OCI-LY1 (cell line): ENCODE measurements at regions not wholly inside any gene's neighbourhood (a gene's known extent, or its start where the extent isn't known, plus 50 kb on each side); places are given as distances from the start of the nearest gene placed in this dataset.

Experiments
- H2AFZ ChIP-seq: fragments of 200-600 bp; sonication (generic), shearing (Covaris generic); 2 replicates; pipeline ENCODE4 v1.6.0; 2014; ENCODE audit warnings: antibody characterized with exemption, mild to moderate bottlenecking, low read length
- H3F3A ChIP-seq: fragments of 200-600 bp; sonication (generic), shearing (Covaris generic); 2 replicates; pipeline ENCODE4 v1.6.0; 2014; ENCODE audit warnings: mild to moderate bottlenecking, antibody characterized with exemption, low read length, moderate library complexity; ENCODE audit not compliant: insufficient read depth
- H3K27ac ChIP-seq: fragments of 200-600 bp; sonication (generic); 2 replicates; pipeline ENCODE4 v1.5.1; 2014; ENCODE audit warnings: low read length, mixed run types, mild to moderate bottlenecking, low read depth; ENCODE audit not compliant: poor library complexity, severe bottlenecking
- H3K27me3 ChIP-seq: fragments of 200-600 bp; sonication (generic); 2 replicates; pipeline ENCODE4 v1.6.0; 2014; ENCODE audit warnings: antibody characterized with exemption, mild to moderate bottlenecking, low read length, moderate library complexity; ENCODE audit not compliant: insufficient read depth
- H3K36me3 ChIP-seq: fragments of 200-600 bp; sonication (generic); 2 replicates; pipeline ENCODE4 v1.6.1; 2014; ENCODE audit warnings: mild to moderate bottlenecking, antibody characterized with exemption, low read length, moderate library complexity, mixed read lengths; ENCODE audit not compliant: insufficient read depth
- H3K4me1 ChIP-seq: fragments of 200-600 bp; sonication (generic); 2 replicates; pipeline ENCODE4 v1.5.1; 2014; ENCODE audit warnings: mild to moderate bottlenecking, low read length, moderate library complexity; ENCODE audit not compliant: insufficient read depth, severe bottlenecking
- H3K4me2 ChIP-seq: fragments of 200-600 bp; sonication (generic), shearing (Covaris generic); 2 replicates; pipeline ENCODE4 v1.6.1; 2014; ENCODE audit warnings: low read length
- H3K4me3 ChIP-seq: fragments of 200-600 bp; sonication (generic); 2 replicates; pipeline ENCODE4 v1.5.1; 2014; ENCODE audit warnings: low read length, low read depth, mild to moderate bottlenecking, mixed read lengths; ENCODE audit not compliant: poor library complexity, severe bottlenecking
- H3K79me2 ChIP-seq: fragments of 200-600 bp; shearing (Covaris generic); 2 replicates; pipeline ENCODE4 v1.6.1; 2016; ENCODE audit warnings: mixed run types, low read length, mixed read lengths; ENCODE audit not compliant: insufficient read depth
- H3K9ac ChIP-seq: fragments of 200-600 bp; sonication (generic), shearing (Covaris generic); 2 replicates; pipeline ENCODE4 v1.6.1; 2014; ENCODE audit warnings: mild to moderate bottlenecking, low read length, mixed read lengths
- H3K9me2 ChIP-seq: fragments of 200-600 bp; sonication (generic), shearing (Covaris generic); 2 replicates; pipeline ENCODE4 v1.6.1; 2014; ENCODE audit warnings: low read depth, mild to moderate bottlenecking, low read length, mixed read lengths
- H3K9me3 ChIP-seq: fragments of 200-600 bp; shearing (Covaris generic); 2 replicates; pipeline ENCODE4 v1.6.1; 2014; ENCODE audit warnings: low read length, mixed read lengths
- H4K20me1 ChIP-seq: fragments of 200-600 bp; sonication (generic), shearing (Covaris generic); 2 replicates; pipeline ENCODE4 v1.6.0; 2016; ENCODE audit warnings: mild to moderate bottlenecking, low read length; ENCODE audit not compliant: insufficient read depth
- EZH2 ChIP-seq: fragments of 200-600 bp; sonication (generic), shearing (Covaris generic); IDR thresholded peaks from 2 replicates; pipeline ENCODE4 v1.8.0; 2017; ENCODE audit warnings: borderline replicate concordance, mixed run types, mild to moderate bottlenecking, antibody characterized with exemption, low read length, moderate library complexity, mixed read lengths
- TF ChIP-seq, protein P1 (sequence below): fragments of 200-600 bp; sonication (generic), shearing (Covaris generic); IDR thresholded peaks from 2 replicates; pipeline ENCODE4 v1.5.1; 2017; ENCODE audit warnings: mild to moderate bottlenecking, antibody characterized with exemption, low read length, moderate library complexity, mixed read lengths

DNA sequence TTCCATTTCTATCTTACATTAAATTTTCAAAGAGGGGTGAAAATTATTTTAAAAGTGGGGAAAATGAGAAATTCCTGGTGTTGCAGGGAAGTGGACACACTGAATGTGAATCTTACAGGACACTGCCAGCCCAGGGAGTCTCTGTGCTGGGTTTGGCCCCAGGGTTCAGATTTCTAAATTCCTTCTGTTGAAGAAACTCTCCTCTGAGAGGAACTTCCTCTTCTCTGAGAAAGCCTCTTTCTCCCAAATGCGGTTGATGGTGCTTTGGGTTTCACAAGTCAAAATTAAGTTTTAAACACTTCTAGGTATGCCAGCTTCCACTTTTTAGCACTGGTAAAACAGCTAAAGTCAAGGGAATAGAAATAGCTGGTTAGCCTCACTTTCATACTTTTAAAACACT lies 317.9 kb upstream of the ITGA1 start:
- Histone ChIP-seq H3K79me2 (no peaks in the 10 kb centered on the region), H2AFZ (no peak overlapping the region), H3K9me2 (no peaks in the 10 kb centered on the region), H3K27ac (no peak overlapping the region), H3K9ac (no peak overlapping the region), H3K4me3 (no peak overlapping the region), H3K4me2 (no peak overlapping the region), H3F3A (no peaks in the 10 kb centered on the region), H3K27me3 (no peaks in the 10 kb centered on the region), H3K4me1 (no peaks in the 10 kb centered on the region), H3K36me3 (no peaks in the 10 kb centered on the region), H3K9me3 (no peaks in the 10 kb centered on the region), H4K20me1 (no peaks in the 10 kb centered on the region)
- TF ChIP-seq, protein P1, sequence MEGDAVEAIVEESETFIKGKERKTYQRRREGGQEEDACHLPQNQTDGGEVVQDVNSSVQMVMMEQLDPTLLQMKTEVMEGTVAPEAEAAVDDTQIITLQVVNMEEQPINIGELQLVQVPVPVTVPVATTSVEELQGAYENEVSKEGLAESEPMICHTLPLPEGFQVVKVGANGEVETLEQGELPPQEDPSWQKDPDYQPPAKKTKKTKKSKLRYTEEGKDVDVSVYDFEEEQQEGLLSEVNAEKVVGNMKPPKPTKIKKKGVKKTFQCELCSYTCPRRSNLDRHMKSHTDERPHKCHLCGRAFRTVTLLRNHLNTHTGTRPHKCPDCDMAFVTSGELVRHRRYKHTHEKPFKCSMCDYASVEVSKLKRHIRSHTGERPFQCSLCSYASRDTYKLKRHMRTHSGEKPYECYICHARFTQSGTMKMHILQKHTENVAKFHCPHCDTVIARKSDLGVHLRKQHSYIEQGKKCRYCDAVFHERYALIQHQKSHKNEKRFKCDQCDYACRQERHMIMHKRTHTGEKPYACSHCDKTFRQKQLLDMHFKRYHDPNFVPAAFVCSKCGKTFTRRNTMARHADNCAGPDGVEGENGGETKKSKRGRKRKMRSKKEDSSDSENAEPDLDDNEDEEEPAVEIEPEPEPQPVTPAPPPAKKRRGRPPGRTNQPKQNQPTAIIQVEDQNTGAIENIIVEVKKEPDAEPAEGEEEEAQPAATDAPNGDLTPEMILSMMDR: no peak
- no peak for TF ChIP-seq EZH2

GRCh38 chr5:52476346-52476745 lies 311.4 kb upstream of the ITGA1 start:
- H3K4me1 ChIP-seq: no peaks in the 10 kb centered on the region
- no peaks in the 10 kb centered on the region for H3K9me2 ChIP-seq
- no peaks in the 10 kb centered on the region for H4K20me1 ChIP-seq
- no peak overlapping the region for H3K4me2 ChIP-seq
- H3K27ac ChIP-seq: no peak overlapping the region
- H2AFZ ChIP-seq: no peak overlapping the region
- no peaks in the 10 kb centered on the region for H3K79me2 ChIP-seq
- H3K9me3 ChIP-seq: no peaks in the 10 kb centered on the region
- H3K4me3 ChIP-seq: no peak overlapping the region
- TF ChIP-seq, protein P1: no peak
- TF ChIP-seq EZH2: no peak
- no peaks in the 10 kb centered on the region for H3K27me3 ChIP-seq
- no peak overlapping the region for H3K9ac ChIP-seq
- no peaks in the 10 kb centered on the region for H3K36me3 ChIP-seq
- no peaks in the 10 kb centered on the region for H3F3A ChIP-seq

- no peaks in the 10 kb centered on the region for H3K4me1 ChIP-seq
- TF ChIP-seq, protein P1: no peak
- no peak for TF ChIP-seq EZH2
- no peaks in the 10 kb centered on the region for H3K9me2 ChIP-seq
- no peak overlapping the region for H3K4me2 ChIP-seq
- no peaks in the 10 kb centered on the region for H3F3A ChIP-seq
- H3K9ac ChIP-seq: no peak overlapping the region
- H2AFZ ChIP-seq: no peak overlapping the region
- H3K27me3 ChIP-seq: no peaks in the 10 kb centered on the region
- no peaks in the 10 kb centered on the region for H3K79me2 ChIP-seq
- no peak overlapping the region for H3K27ac ChIP-seq
- no peaks in the 10 kb centered on the region for H4K20me1 ChIP-seq
- no peaks in the 10 kb centered on the region for H3K36me3 ChIP-seq
- no peaks in the 10 kb centered on the region for H3K9me3 ChIP-seq
- H3K4me3 ChIP-seq: no peak overlapping the region
These were observed 306.5 kb upstream of the ITGA1 start for GRCh38 chr5:52481201-52481600.
